HG03139 (cell line): ENCODE measurements at regions not wholly inside any gene's neighbourhood (a gene's known extent, or its start where the extent isn't known, plus 50 kb on each side); places are given as distances from the start of the nearest gene placed in this dataset.
"Not testable (repeated sequence)": the region's sequence is repeated elsewhere in the genome, so short reads cannot be mapped to it uniquely, and the experiment has no call there.

ENCODE experiments used
- ATAC-seq: cut with Tn5 transposase; IDR thresholded peaks from one replicate; pipeline ENCODE4 v1.9.1; 2021; ENCODE audit not compliant: unreplicated experiment

GRCh38 chr3:33919312-33920120 lies 121.1 kb downstream of the PDCD6IP start:
- ATAC-seq = no peak

- no peak for ATAC-seq
Observed at GRCh38 chr3:33920511-33920910, 122.1 kb downstream of the PDCD6IP start.

- no peak for ATAC-seq
Observed at GRCh38 chr3:33921608-33922007, 123.2 kb downstream of the PDCD6IP start.

GRCh38 chr3:33926998-33927605 lies 128.7 kb downstream of the PDCD6IP start:
- ATAC-seq = no peak

GRCh38 chr3:33929813-33930212 lies 131.4 kb downstream of the PDCD6IP start:
- no peak for ATAC-seq

- ATAC-seq = no peak
Observed at GRCh38 chr3:33931512-33931911, 133.1 kb downstream of the PDCD6IP start.

- no peak for ATAC-seq
Observed at GRCh38 chr3:33932010-33932764, 133.8 kb downstream of the PDCD6IP start.

GRCh38 chr3:33936171-33936920 lies 137.9 kb downstream of the PDCD6IP start:
- ATAC-seq = no peak

- ATAC-seq = no peak
Observed at GRCh38 chr3:33936921-33937525, 138.6 kb downstream of the PDCD6IP start.

- no peak for ATAC-seq
Observed at GRCh38 chr3:33937628-33938027, 139.2 kb downstream of the PDCD6IP start.

GRCh38 chr3:33940149-33940548 lies 141.7 kb downstream of the PDCD6IP start:
- ATAC-seq = no peak

- ATAC-seq = no peak
Observed at GRCh38 chr3:33940736-33941135, 142.3 kb downstream of the PDCD6IP start.

GRCh38 chr3:33941804-33942203 lies 143.4 kb downstream of the PDCD6IP start:
- no peak for ATAC-seq

GRCh38 chr3:33942483-33943150 lies 144.2 kb downstream of the PDCD6IP start:
- ATAC-seq = no peak

- no peak for ATAC-seq
Observed at GRCh38 chr3:33943277-33943676, 144.8 kb downstream of the PDCD6IP start.

GRCh38 chr3:33946612-33947011 lies 148.2 kb downstream of the PDCD6IP start:
- not testable (repeated sequence) for ATAC-seq

- no peak for ATAC-seq
Observed at GRCh38 chr3:33947272-33948195, 149.1 kb downstream of the PDCD6IP start.

GRCh38 chr3:33949074-33949473 lies 150.6 kb downstream of the PDCD6IP start:
- ATAC-seq = no peak

- ATAC-seq = no peak
Observed at GRCh38 chr3:33954956-33955355, 156.5 kb downstream of the PDCD6IP start.
